Neural progenitor cell (in vitro differentiated cells): ENCODE measurements at regions not wholly inside any gene's neighbourhood (a gene's known extent, or its start where the extent isn't known, plus 50 kb on each side); places are given as distances from the start of the nearest gene placed in this dataset.

Source experiments
- CTCF ChIP-seq: fragments of 200-600 bp; sonication (generic); IDR thresholded peaks from 2 replicates; pipeline ENCODE4 v1.5.1; 2017; ENCODE audit warnings: antibody characterized with exemption, mild to moderate bottlenecking
- EZH2 ChIP-seq: fragments of 200-600 bp; sonication (generic); IDR thresholded peaks from 2 replicates; pipeline ENCODE4 v1.6.1; 2017; ENCODE audit warnings: antibody characterized with exemption, mild to moderate bottlenecking, moderate library complexity

GRCh38 chr4:124155239-124155638, 557.3 kb downstream of the ANKRD50 start:
- TF ChIP-seq CTCF (no peak), EZH2 (no peak)
